Sigmoid colon (tissue), 3 donors: ENCODE measurements at regions not wholly inside any gene's neighbourhood (a gene's known extent, or its start where the extent isn't known, plus 50 kb on each side); places are given as distances from the start of the nearest gene placed in this dataset.

Source experiments
- POLR2A ChIP-seq, 2 donors: fragments of 450-650 bp; IDR thresholded peaks; one replicate each; pipeline ENCODE4 v1.6.1; 2016; ENCODE audit warnings: antibody characterized with exemption in 2 of 2, mild to moderate bottlenecking in 2 of 2, moderate library complexity in 2 of 2
- TF ChIP-seq, protein P1 (sequence below), 4 experiments: fragments of 450-650 bp in 3 of 4; fragments of 200-600 bp in 1 of 4; IDR thresholded peaks; one replicate each; pipeline ENCODE4 v1.5.1; 2016 to 2019; ENCODE audit warnings: antibody characterized with exemption in 4 of 4, mild to moderate bottlenecking in 3 of 4, moderate library complexity in 2 of 4

DNA sequence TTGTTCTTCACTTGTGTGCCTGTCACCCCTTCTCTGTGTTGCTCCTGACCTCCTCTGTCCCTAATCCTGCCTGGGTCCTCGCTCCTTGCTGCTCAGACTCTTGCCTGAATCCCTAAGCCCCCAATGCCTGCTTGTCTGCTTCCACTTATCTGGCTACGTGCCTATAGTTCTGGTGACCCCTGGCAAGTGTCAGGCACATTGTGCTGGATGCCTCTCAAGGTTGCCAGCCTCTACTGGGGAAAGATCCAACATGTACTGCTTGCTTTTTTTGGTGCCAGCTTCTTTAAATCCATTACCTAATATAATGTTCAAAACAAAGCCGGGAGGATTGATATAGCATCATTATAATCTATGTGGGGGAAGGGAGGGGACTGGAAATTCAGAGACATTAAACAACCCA is 448.0 kb upstream of the CCDC196 start:
- TF ChIP-seq, protein P1, sequence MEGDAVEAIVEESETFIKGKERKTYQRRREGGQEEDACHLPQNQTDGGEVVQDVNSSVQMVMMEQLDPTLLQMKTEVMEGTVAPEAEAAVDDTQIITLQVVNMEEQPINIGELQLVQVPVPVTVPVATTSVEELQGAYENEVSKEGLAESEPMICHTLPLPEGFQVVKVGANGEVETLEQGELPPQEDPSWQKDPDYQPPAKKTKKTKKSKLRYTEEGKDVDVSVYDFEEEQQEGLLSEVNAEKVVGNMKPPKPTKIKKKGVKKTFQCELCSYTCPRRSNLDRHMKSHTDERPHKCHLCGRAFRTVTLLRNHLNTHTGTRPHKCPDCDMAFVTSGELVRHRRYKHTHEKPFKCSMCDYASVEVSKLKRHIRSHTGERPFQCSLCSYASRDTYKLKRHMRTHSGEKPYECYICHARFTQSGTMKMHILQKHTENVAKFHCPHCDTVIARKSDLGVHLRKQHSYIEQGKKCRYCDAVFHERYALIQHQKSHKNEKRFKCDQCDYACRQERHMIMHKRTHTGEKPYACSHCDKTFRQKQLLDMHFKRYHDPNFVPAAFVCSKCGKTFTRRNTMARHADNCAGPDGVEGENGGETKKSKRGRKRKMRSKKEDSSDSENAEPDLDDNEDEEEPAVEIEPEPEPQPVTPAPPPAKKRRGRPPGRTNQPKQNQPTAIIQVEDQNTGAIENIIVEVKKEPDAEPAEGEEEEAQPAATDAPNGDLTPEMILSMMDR (IDR thresholded peaks at IDR 0.05) = no peak
- TF ChIP-seq POLR2A (IDR thresholded peaks at IDR 0.05) = no peak
